GM12878 (cell line): ENCODE measurements at regions not wholly inside any gene's neighbourhood (a gene's known extent, or its start where the extent isn't known, plus 50 kb on each side); places are given as distances from the start of the nearest gene placed in this dataset.

Source experiments
- ATAC-seq: fragments of 200-7000 bp; cut with Tn5 transposase; 3 replicates; pipeline ENCODE4 v1.9.1; 2020; ENCODE audit warnings: mild to moderate bottlenecking, moderate library complexity
- BruUV-seq: library from RNA; stranded (reverse); fragments of 400-500 nt; replicated peaks from 2 replicates; lab custom pipeline; 2021; lab: Mats Ljungman, UMichigan
- CTCF ChIA-PET: fragments of 300-600 bp; sonication (Branson Sonifier 250); formaldehyde crosslinking; extraction: SDS; loops from one replicate; lab custom pipeline; 2021; ENCODE audit warnings: inconsistent platforms; lab: Yijun Ruan, JAX
- POLR2A ChIA-PET: fragments of 350-600 bp; formaldehyde crosslinking; extraction: SDS; loops from one replicate; lab custom pipeline; 2021; ENCODE audit warnings: inconsistent platforms; lab: Charles Lee
- RAD21 ChIA-PET: fragments of 300-600 bp; sonication (Branson Sonifier 250); formaldehyde crosslinking; loops from one replicate; lab custom pipeline; 2023; ENCODE audit warnings: antibody characterized with exemption; ENCODE audit not compliant: unreplicated experiment; lab: Charles Lee
- SMC1A ChIA-PET: fragments of 300-600 bp; sonication (Branson Sonifier 250); formaldehyde crosslinking; loops from one replicate; lab custom pipeline; 2023; ENCODE audit not compliant: unreplicated experiment, uncharacterized antibody; lab: Charles Lee
- DNase-seq: peaks from one replicate; pipeline ENCODE4 v3.0.0-alpha.2; 2011; ENCODE audit warnings: low read depth, low spot score
- FAIRE-seq: peaks from 3 replicates; lab custom pipeline; 2011; peaks lifted over from hg19 to GRCh38; lab: Jason Lieb, UNC
- H2AFZ ChIP-seq: 2 replicates; pipeline ENCODE4 v1.6.0; 2011; ENCODE audit warnings: low read depth, low read length, control low read depth; ENCODE audit not compliant: control insufficient read depth
- H3K27ac ChIP-seq: 2 replicates; pipeline ENCODE4 v1.5.1; 2011; ENCODE audit warnings: control low read depth; ENCODE audit not compliant: control insufficient read depth, insufficient read depth
- H3K27me3 ChIP-seq, 2 experiments: replicated peaks in 1 of 2; 2 replicates each; pipeline versions ENCODE4 v1.6.0 to v1.6.1; 2011; ENCODE audit warnings: low read length in 1 of 2; ENCODE audit not compliant: control insufficient read depth in 2 of 2, insufficient read depth in 2 of 2
- H3K36me3 ChIP-seq, 2 experiments: 2 replicates each; pipeline ENCODE4 v1.5.1; 2011; ENCODE audit warnings: low read length in 1 of 2; ENCODE audit not compliant: control insufficient read depth in 2 of 2, insufficient read depth in 2 of 2
- H3K4me1 ChIP-seq: 2 replicates; pipeline ENCODE4 v1.6.1; 2011; ENCODE audit warnings: mild to moderate bottlenecking, low read length, moderate library complexity, mixed read lengths; ENCODE audit not compliant: control insufficient read depth, insufficient read depth
- H3K4me2 ChIP-seq: 2 replicates; pipeline ENCODE4 v1.6.0; 2011; ENCODE audit warnings: control low read depth; ENCODE audit not compliant: control insufficient read depth, insufficient read depth
- H3K4me3 ChIP-seq: fragments of 200-600 bp; sonication (generic); 2 replicates; pipeline ENCODE4 v1.5.1; 2016
- H3K79me2 ChIP-seq: 2 replicates; pipeline ENCODE4 v1.6.0; 2011; ENCODE audit warnings: low read length; ENCODE audit not compliant: control insufficient read depth, insufficient read depth
- H3K9ac ChIP-seq: 2 replicates; pipeline ENCODE4 v1.8.0; 2011; ENCODE audit warnings: low read length, control low read depth, mixed read lengths; ENCODE audit not compliant: control insufficient read depth, insufficient read depth
- H3K9me3 ChIP-seq: replicated peaks from 3 replicates; pipeline ENCODE4 v1.5.1; 2011; ENCODE audit warnings: mild to moderate bottlenecking, low read length; ENCODE audit not compliant: control insufficient read depth, insufficient read depth
- H4K20me1 ChIP-seq: 2 replicates; pipeline ENCODE4 v1.6.0; 2011; ENCODE audit not compliant: control insufficient read depth, insufficient read depth
- BACH1 ChIP-seq: fragments of 450-650 bp; IDR thresholded peaks from 2 replicates; pipeline ENCODE4 v1.6.1; 2017; ENCODE audit warnings: mild to moderate bottlenecking, borderline replicate concordance
- CEBPZ ChIP-seq: fragments of 150-350 bp; IDR thresholded peaks from 2 replicates; pipeline ENCODE4 v1.6.1; 2016; ENCODE audit warnings: low read depth, low read length
- MXI1 ChIP-seq: fragments of 150-350 bp; IDR thresholded peaks from 2 replicates; pipeline ENCODE4 v1.6.1; 2011; ENCODE audit warnings: low read depth, mild to moderate bottlenecking, inconsistent platforms, low read length, improper control_type of control experiment
- SIN3A ChIP-seq: IDR thresholded peaks from 2 replicates; pipeline ENCODE4 v1.6.1; 2012; ENCODE audit warnings: low read depth, low read length, improper control_type of control experiment
- SMAD5 ChIP-seq: IDR thresholded peaks from 2 replicates; pipeline ENCODE4 v1.6.1; 2016; ENCODE audit warnings: antibody characterized with exemption, low read depth
- SREBF1 ChIP-seq: IDR thresholded peaks from 2 replicates; pipeline ENCODE4 v1.6.1; 2012; ENCODE audit warnings: mild to moderate bottlenecking, low read length
- WGBS: methylation state at CpG from one replicate; pipeline ENCODE4 v1.1.6; 2016; ENCODE audit warnings: low lambda C conversion rate; ENCODE audit not compliant: insufficient replicate concordance, insufficient coverage; ENCODE audit errors: missing lambda C conversion rate; 5-methylcytosine and 5-hydroxymethylcytosine counted together
- in situ Hi-C: fragments of 300-500 bp; cut with MboI; formaldehyde crosslinking; loops from 9 replicates; pipeline ENCODE4 v1.14.3; 2018; ENCODE audit warnings: mixed read lengths
- intact Hi-C: fragments of 100-400 bp; cut with micrococcal nuclease; formaldehyde crosslinking; loops from one replicate; pipeline ENCODE4 v1.14.2; 2022; ENCODE audit not compliant: unreplicated experiment

- no peak overlapping the region for H3K9ac ChIP-seq
- H3K27me3 ChIP-seq, result peaks cover 25 to 30% of the 10 kb centered on the region in 2 experiments
- no peaks in the 10 kb centered on the region for H3K36me3 ChIP-seq
- no peak overlapping the region for H3K27ac ChIP-seq
- ATAC-seq (no peak), FAIRE-seq (no peak), DNase-seq (no peak)
- WGBS, result 20% methylated on average over 7 of the region's 7 CpGs
- no peaks in the 10 kb centered on the region for H3K9me3 ChIP-seq
- no peak for TF ChIP-seq BACH1
- TF ChIP-seq SMAD5, result no peak
- TF ChIP-seq MXI1, result no peak
- TF ChIP-seq SIN3A, result no peak
- no peak for TF ChIP-seq CEBPZ
- TF ChIP-seq SREBF1, result no peak
- ChIA-PET POLR2A (no interaction called here), RAD21 (interaction anchor here (0.6 kb wide), 1 partner anchor 109 kb away, joined by 3 read pairs; no protein-coding TSS in a partner anchor), SMC1A (interaction anchor here (0.6 kb wide), 1 partner anchor 22 kb away, joined by 3 read pairs; no protein-coding TSS in a partner anchor), CTCF (interaction anchor here (1.4 kb wide), 1 partner anchor 12 kb away, joined by 5 read pairs; no protein-coding TSS in a partner anchor)
- H3K4me2 ChIP-seq, result no peak overlapping the region
- H3K79me2 ChIP-seq, result no peaks in the 10 kb centered on the region
- H4K20me1 ChIP-seq, result no peaks in the 10 kb centered on the region
- BruUV-seq, result no TSS peak
- H2AFZ ChIP-seq, result no peak overlapping the region
- H3K4me3 ChIP-seq, result no peak overlapping the region
- H3K4me1 ChIP-seq, result no peaks in the 10 kb centered on the region
- intact Hi-C loops (no loop called here), in situ Hi-C loops (no loop called here)
Observed at GRCh38 chr4:41877020-41877796, 58.0 kb upstream of the TMEM33 start.
